Panc1 (cell line): ENCODE measurements at regions not wholly inside any gene's neighbourhood (a gene's known extent, or its start where the extent isn't known, plus 50 kb on each side); places are given as distances from the start of the nearest gene placed in this dataset.

ENCODE experiments used
- ATAC-seq: fragments of 200-7000 bp; cut with Tn5 transposase; 2 replicates; pipeline ENCODE4 v1.9.1; 2020; ENCODE audit warnings: mild to moderate bottlenecking, moderate library complexity
- BruUV-seq: library from RNA; stranded (reverse); fragments of 400-500 nt; replicated peaks from 2 replicates; lab custom pipeline; 2021; lab: Mats Ljungman, UMichigan
- CTCF ChIA-PET: fragments of 300-600 bp; sonication (Branson Sonifier 250); formaldehyde crosslinking; loops from one replicate; lab custom pipeline; 2022; ENCODE audit warnings: antibody characterized with exemption; lab: Charles Lee
- POLR2A ChIA-PET: fragments of 300-600 bp; sonication (Branson Sonifier 250); formaldehyde crosslinking; loops from one replicate; lab custom pipeline; 2022; ENCODE audit warnings: antibody characterized with exemption; lab: Charles Lee
- DNase-seq: peaks from one replicate; pipeline ENCODE4 v3.0.0-alpha.2; 2010; ENCODE audit warnings: low read depth, low spot score
- H3K27ac ChIP-seq: 2 replicates; pipeline ENCODE4 v1.5.1; 2011; ENCODE audit warnings: mild to moderate bottlenecking, low read length, inconsistent platforms
- H3K27me3 ChIP-seq: fragments of 200-500 bp; sonication (Bioruptor generic); 2 replicates; pipeline ENCODE4 v1.6.0; 2014; ENCODE audit warnings: low read length, inconsistent platforms; ENCODE audit not compliant: control insufficient read depth, insufficient read depth
- H3K36me3 ChIP-seq: fragments of 200-500 bp; sonication (Bioruptor generic); 2 replicates; pipeline ENCODE4 v1.5.1; 2014; ENCODE audit warnings: inconsistent platforms, mild to moderate bottlenecking, low read length, moderate library complexity; ENCODE audit not compliant: control insufficient read depth, insufficient read depth
- H3K4me1 ChIP-seq: 2 replicates; pipeline ENCODE4 v1.5.1; 2011; ENCODE audit warnings: inconsistent platforms, mild to moderate bottlenecking, low read length, moderate library complexity; ENCODE audit not compliant: control insufficient read depth, insufficient read depth
- H3K4me3 ChIP-seq, 2 experiments: 2 replicates each; pipeline ENCODE4 v1.5.1; 2011 to 2012; ENCODE audit warnings: low read depth in 2 of 2, low read length in 2 of 2, mild to moderate bottlenecking in 2 of 2, inconsistent platforms in 1 of 2, moderate library complexity in 1 of 2
- H3K9me3 ChIP-seq: fragments of 200-500 bp; sonication (Bioruptor generic); 2 replicates; pipeline ENCODE4 v1.5.1; 2014; ENCODE audit warnings: low read depth, mild to moderate bottlenecking, inconsistent platforms, low read length, moderate library complexity; ENCODE audit not compliant: control insufficient read depth, insufficient read depth
- CTCF ChIP-seq: fragments of 450-650 bp; IDR thresholded peaks from 2 replicates; pipeline ENCODE4 v1.5.1; 2017; ENCODE audit warnings: mild to moderate bottlenecking
- POLR2AphosphoS5 ChIP-seq: IDR thresholded peaks from 2 replicates; pipeline ENCODE4 v1.6.1; 2012; ENCODE audit warnings: mild to moderate bottlenecking, low read depth, low read length, moderate library complexity
- REST ChIP-seq, 2 experiments: IDR thresholded peaks; 2 replicates each; pipeline ENCODE4 v1.6.1; 2011 to 2012; ENCODE audit warnings: low read depth in 2 of 2, control low read depth in 1 of 2, low read length in 1 of 2, mild to moderate bottlenecking in 1 of 2, moderate library complexity in 1 of 2; ENCODE audit not compliant: insufficient read depth in 1 of 2
- SIN3A ChIP-seq: IDR thresholded peaks from 2 replicates; pipeline ENCODE4 v1.6.1; 2012; ENCODE audit warnings: low read depth, mild to moderate bottlenecking, low read length, moderate library complexity, borderline replicate concordance; ENCODE audit not compliant: insufficient read depth
- TCF7L2 ChIP-seq: IDR thresholded peaks from 2 replicates; pipeline ENCODE4 v1.6.1; 2011; ENCODE audit warnings: mild to moderate bottlenecking, low read depth, low read length, inconsistent platforms
- in situ Hi-C: cut with HindIII; loops from 2 replicates; pipeline ENCODE4 v1.10.0; 2016; ENCODE audit warnings: low sequenced_read_pairs, low pct_unique_long_range_greater_than_20kb
- intact Hi-C: fragments of 100-400 bp; cut with micrococcal nuclease; formaldehyde crosslinking; loops from one replicate; pipeline ENCODE4 v1.10.0; 2022; ENCODE audit not compliant: unreplicated experiment

GRCh38 chr6:169162752-169163407, 90.8 kb downstream of the THBS2 start:
- peak; percentile 48 for DNase-seq
- H3K9me3 ChIP-seq, result no peaks in the 10 kb centered on the region
- ATAC-seq, result peak; percentile 53
- H3K27me3 ChIP-seq, result no peaks in the 10 kb centered on the region
- no peak overlapping the region for H3K27ac ChIP-seq
- H3K4me1 ChIP-seq, result no peaks in the 10 kb centered on the region
- no TSS peak for BruUV-seq
- intact Hi-C loops (no loop called here), in situ Hi-C loops (no loop called here)
- H3K36me3 ChIP-seq, result no peaks in the 10 kb centered on the region
- CTCF ChIA-PET, result no interaction called here
- no peak for TF ChIP-seq POLR2AphosphoS5
- TF ChIP-seq CTCF, result no peak
- no peak for TF ChIP-seq TCF7L2
- no peak for TF ChIP-seq SIN3A
- TF ChIP-seq REST (IDR thresholded peaks at IDR 0.05; ENCODE audit: insufficient read depth in 1 of 2, low read depth in 2 of 2, low read length in 1 of 2), result no peak
- POLR2A ChIA-PET, result no interaction called here
- no peak overlapping the region for H3K4me3 ChIP-seq

- intact Hi-C loops (no loop called here), in situ Hi-C loops (no loop called here)
- no peak for DNase-seq
- CTCF ChIA-PET, result no interaction called here
- Histone ChIP-seq H3K9me3 (no peaks in the 10 kb centered on the region), H3K27me3 (no peaks in the 10 kb centered on the region), H3K27ac (no peak overlapping the region), H3K4me3 (no peak overlapping the region), H3K4me1 (no peaks in the 10 kb centered on the region), H3K36me3 (no peaks in the 10 kb centered on the region)
- BruUV-seq, result no TSS peak
- TF ChIP-seq REST (IDR thresholded peaks at IDR 0.05; ENCODE audit: insufficient read depth in 1 of 2, low read depth in 2 of 2, low read length in 1 of 2) (no peak), TCF7L2 (no peak), CTCF (no peak), SIN3A (no peak), POLR2AphosphoS5 (no peak)
- no peak for ATAC-seq
- POLR2A ChIA-PET, result no interaction called here
Measured at GRCh38 chr6:169162249-169162648, 91.4 kb downstream of the THBS2 start.
